ENCODE measurements at regions not wholly inside any gene's neighbourhood (a gene's known extent, or its start where the extent isn't known, plus 50 kb on each side); places are given as distances from the start of the nearest gene placed in this dataset.

- TF ChIP-seq CTCF (IDR thresholded peaks at IDR 0.05; ENCODE audit: low read depth, low read length) = no peak
- TF ChIP-seq POLR2A (IDR thresholded peaks at IDR 0.05; ENCODE audit: extremely low read depth, insufficient read length) = no peak
Observed at GRCh38 chr12:125220404-125221273, 155.4 kb downstream of the AACS start.
